Left ventricle myocardium superior (tissue), 1 donor: ENCODE measurements at regions not wholly inside any gene's neighbourhood (a gene's known extent, or its start where the extent isn't known, plus 50 kb on each side); places are given as distances from the start of the nearest gene placed in this dataset.
A peak's percentile ranks its signal among the peaks of the same experiment; 100 is the strongest.
"Not testable (repeated sequence)": the region's sequence is repeated elsewhere in the genome, so short reads cannot be mapped to it uniquely, and the experiment has no call there.

ENCODE experiments used
- ATAC-seq: fragments of 200-7000 bp; cut with Tn5 transposase; one replicate; pipeline ENCODE4 v1.9.1; 2020; ENCODE audit warnings: mild to moderate bottlenecking, moderate library complexity
- DNase-seq: peaks from one replicate; pipeline ENCODE4 v3.0.0-alpha.2; 2020
- intact Hi-C: fragments of 100-400 bp; cut with micrococcal nuclease; formaldehyde crosslinking; loops from one replicate; pipeline ENCODE4 v1.11.0; 2022
- donor health status: DM: no; HTN: yes; CAD: no; lungs with severe emphysema.

GRCh38 chr9:138174954-138175353 lies 297.4 kb downstream of the CACNA1B start:
- ATAC-seq, intact Hi-C loops, DNase-seq: not testable (repeated sequence)

DNA sequence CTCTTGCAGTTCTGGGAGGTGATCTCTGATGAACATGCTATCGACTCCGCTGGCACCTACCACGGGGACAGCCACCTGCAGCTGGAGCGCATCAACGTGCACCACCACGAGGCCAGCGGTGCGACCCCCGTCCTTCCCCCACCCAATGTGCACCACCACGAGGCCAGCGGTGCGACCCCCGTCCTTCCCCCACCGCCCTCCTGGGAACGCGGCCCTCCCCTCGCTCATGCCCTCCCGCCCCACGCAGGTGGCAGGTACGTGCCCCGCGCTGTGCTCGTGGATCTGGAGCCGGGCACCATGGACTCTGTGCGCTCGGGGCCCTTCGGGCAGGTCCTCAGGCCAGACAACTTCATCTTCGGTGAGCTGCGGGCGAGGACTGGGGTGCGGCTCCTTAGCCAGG lies 297.8 kb downstream of the CACNA1B start:
- intact Hi-C loops, DNase-seq, ATAC-seq: not testable (repeated sequence)

DNA sequence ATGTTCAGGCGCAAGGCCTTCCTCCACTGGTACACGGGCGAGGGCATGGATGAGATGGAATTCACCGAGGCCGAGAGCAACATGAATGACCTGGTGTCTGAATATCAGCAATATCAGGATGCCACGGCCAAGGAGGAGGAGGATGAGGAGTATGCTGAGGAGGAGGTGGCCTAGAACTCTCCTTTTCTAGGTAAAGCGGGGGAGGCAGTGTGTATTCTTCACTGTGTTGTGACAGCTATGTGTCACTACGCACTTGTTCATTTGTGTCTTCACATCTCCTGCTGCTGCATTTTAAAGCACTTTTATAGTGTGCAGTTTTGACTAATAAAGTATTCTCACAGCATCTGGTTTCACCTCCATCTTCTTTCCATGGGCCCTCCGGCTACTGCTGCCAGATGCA lies 299.5 kb downstream of the CACNA1B start:
- ATAC-seq, intact Hi-C loops, DNase-seq: not testable (repeated sequence)

DNA sequence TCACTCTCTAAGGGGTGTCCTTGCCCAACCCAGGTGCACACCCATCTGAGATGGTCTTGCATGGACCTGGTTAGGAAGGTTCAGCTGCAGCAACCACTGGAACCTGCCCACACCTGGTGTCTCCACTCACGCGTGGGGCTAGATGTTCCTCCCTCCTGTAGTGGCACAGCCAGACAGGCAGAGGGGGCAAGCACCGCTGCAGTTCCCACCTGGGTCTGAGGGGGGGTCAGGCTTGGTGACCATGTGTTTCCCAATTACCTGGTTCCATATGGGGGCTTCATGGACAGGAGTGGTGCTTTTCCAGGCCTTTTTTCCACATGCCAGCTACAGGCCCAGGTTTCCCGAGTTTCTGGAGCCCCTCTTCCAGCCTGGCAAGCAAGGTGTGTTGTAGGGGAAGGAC lies 301.4 kb downstream of the CACNA1B start:
- ATAC-seq, intact Hi-C loops, DNase-seq: not testable (repeated sequence)

- DNase-seq, ATAC-seq, intact Hi-C loops: not testable (repeated sequence)
These were observed 302.1 kb downstream of the CACNA1B start for GRCh38 chr9:138179671-138180070.

DNA sequence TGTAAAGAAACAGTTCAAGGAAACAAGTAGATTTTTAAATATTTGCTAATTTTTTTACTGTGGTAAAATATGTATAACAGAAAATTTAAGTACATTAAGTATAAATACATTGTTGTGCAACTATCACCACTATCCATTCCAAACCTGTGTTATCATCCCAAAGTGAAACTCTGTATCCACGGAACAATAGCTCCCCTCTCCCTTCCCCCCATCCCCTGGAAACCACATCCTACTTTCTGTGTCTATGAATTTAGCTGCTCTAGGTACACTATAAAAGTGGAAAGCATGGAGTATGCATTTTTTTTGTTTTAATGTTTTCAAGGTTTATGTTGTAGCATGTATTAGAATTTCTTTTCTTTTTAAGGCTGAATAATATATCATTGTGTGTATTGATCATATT lies 304.4 kb downstream of the CACNA1B start:
- intact Hi-C loops, DNase-seq, ATAC-seq: not testable (repeated sequence)

- intact Hi-C loops, DNase-seq, ATAC-seq: not testable (repeated sequence)
These were observed 319.6 kb downstream of the CACNA1B start for GRCh38 chr9:138197156-138197555.

GRCh38 chr9:138198963-138199362 lies 321.4 kb downstream of the CACNA1B start:
- ATAC-seq, intact Hi-C loops, DNase-seq: not testable (repeated sequence)

- intact Hi-C loops, DNase-seq, ATAC-seq: not testable (repeated sequence)
These were observed 322.3 kb downstream of the CACNA1B start for GRCh38 chr9:138199917-138200316.

- DNase-seq: not testable (repeated sequence)
These were observed 323.0 kb downstream of the CACNA1B start for GRCh38 chr9:138200481-138201142.

DNA sequence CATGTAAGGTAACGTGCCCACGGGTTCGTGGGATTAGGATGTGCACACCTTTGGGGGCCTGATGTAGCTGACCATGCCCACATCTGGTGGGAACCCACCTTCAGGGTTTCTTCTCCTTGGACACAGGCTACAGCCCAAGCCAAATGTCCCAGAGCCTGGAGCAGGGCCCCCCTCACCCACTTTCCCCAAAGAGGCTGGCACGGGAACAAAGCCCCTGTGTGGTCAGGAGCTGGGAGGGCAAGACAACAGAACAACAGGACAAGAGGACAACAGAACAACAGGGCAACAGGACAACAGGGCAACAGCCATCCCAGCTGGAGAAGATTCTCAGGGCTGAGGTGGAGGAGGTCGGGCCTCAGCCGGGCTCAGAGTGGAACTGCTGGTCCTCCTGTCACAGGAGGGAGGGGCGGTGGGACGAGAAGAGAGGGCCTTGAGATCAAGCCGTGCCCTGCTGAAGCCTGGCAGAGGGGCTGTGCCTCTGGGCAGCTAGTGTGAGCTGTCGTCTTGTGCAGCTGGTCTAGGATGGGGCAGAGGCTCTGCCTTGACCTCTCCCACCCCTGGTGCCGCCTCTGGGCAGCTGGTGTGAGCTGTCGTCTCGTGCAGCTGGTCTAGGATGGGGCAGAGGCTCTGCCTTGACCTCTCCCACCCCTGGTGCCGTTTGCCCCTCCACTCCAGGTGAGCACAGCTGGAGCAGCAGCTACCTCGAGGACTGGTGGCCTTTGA lies 323.7 kb downstream of the CACNA1B start:
- DNase-seq: not testable (repeated sequence)

More at GRCh38 chr9:138200481-138201142, 323.0 kb downstream of the CACNA1B start:
- intact Hi-C loops, ATAC-seq: not testable (repeated sequence)

DNA sequence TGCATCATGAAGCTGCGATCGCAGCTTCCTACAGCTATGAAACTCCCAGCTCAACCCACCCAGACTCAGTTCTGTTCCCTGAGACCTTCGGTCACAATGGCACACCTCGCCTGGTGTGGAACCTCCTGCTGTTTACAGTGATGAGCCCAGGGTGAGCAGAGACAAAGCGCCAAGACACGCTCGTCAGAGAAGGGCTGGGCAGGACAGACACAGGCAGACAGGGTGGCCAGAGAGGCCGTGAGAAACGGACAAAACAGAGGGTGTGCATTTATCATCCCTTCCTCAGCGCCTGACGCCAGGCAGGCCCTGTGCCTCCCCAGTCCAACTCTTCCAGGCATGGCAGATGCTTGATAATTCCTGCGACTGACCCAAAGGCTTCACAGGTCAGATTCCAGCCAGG lies 324.5 kb downstream of the CACNA1B start:
- intact Hi-C loops, ATAC-seq: not testable (repeated sequence)

More for the DNA sequence above, 323.7 kb downstream of the CACNA1B start:
- intact Hi-C loops, ATAC-seq: not testable (repeated sequence)

GRCh38 chr9:138203304-138203703 lies 325.7 kb downstream of the CACNA1B start:
- intact Hi-C loops, DNase-seq: not testable (repeated sequence)
- peak; percentile 33 for ATAC-seq

More for the DNA sequence above, 324.5 kb downstream of the CACNA1B start:
- not testable (repeated sequence) for DNase-seq

GRCh38 chr9:138203872-138204271 lies 326.3 kb downstream of the CACNA1B start:
- intact Hi-C loops, ATAC-seq, DNase-seq: not testable (repeated sequence)

- ATAC-seq, DNase-seq, intact Hi-C loops: not testable (repeated sequence)
These were observed 328.5 kb downstream of the CACNA1B start for GRCh38 chr9:138206108-138206507.

DNA sequence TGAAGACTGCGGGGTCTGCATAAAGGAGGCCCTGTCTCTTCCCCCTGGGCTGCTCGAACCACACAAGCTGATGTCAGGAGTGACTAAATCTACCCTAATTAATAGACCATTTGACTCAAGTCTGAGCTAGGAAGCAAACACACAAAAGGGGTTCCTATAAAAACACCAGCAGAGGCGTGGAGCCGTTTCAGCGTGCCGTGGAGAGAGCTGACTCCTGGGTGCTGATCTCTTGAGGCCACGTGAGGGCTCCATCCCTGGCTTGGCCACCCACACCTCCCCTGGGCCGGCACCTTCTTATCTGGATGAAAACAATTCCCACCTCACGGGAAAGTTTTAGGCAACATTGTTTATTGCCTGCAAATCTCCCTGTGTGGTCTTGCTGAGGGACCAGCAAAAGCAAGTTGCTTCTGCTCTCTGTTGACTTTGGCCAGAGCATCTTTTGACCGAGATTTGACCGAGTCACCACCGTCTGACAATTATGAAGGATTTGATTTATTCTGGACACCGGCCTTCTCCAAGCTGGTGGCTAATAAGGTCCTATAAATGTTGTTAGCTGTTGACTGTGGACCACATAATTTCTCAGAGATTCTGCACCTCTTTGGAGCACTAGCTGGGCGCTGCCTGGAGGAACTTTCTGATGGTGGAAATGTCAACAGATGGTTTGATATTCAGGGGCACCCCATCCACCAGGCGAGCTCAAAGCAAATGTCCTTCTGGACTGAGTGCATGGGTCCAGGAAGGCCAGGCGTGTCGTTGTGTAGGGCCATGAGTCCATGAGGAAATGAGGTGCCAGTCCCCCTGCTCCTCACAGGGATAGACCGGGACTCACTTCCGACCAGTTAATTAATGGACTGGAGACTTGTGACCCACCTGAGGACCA lies 330.0 kb downstream of the CACNA1B start:
- DNase-seq, intact Hi-C loops, ATAC-seq: not testable (repeated sequence)

- peak; percentile 15 for DNase-seq
- ATAC-seq, intact Hi-C loops: not testable (repeated sequence)
These were observed 331.6 kb downstream of the CACNA1B start for GRCh38 chr9:138209071-138209644.

GRCh38 chr9:138210388-138210986 lies 332.9 kb downstream of the CACNA1B start:
- ATAC-seq, intact Hi-C loops, DNase-seq: not testable (repeated sequence)
